HCT116 (cell line): ENCODE measurements at regions not wholly inside any gene's neighbourhood (a gene's known extent, or its start where the extent isn't known, plus 50 kb on each side); places are given as distances from the start of the nearest gene placed in this dataset.

ENCODE experiments used
- ATAC-seq: fragments of 200-7000 bp; cut with Tn5 transposase; 2 replicates; pipeline ENCODE4 v1.9.1; 2020; ENCODE audit warnings: mild to moderate bottlenecking, moderate library complexity
- BruUV-seq: library from RNA; stranded (reverse); fragments of 400-500 nt; replicated peaks from 2 replicates; lab custom pipeline; 2021; lab: Mats Ljungman, UMichigan
- CTCF ChIA-PET: fragments of 300-600 bp; sonication (Branson Sonifier 250); formaldehyde crosslinking; loops from one replicate; lab custom pipeline; 2021; ENCODE audit warnings: antibody characterized with exemption; lab: Charles Lee
- POLR2A ChIA-PET: fragments of 300-600, 350-600 bp; sonication (Branson Sonifier 250); formaldehyde crosslinking; loops from one replicate; lab custom pipeline; 2021; ENCODE audit warnings: antibody characterized with exemption; lab: Charles Lee
- RAD21 ChIA-PET, 2 experiments: fragments of 300-600 bp; sonication (Branson Sonifier 250); formaldehyde crosslinking; loops; one replicate each; lab custom pipeline; 2023; ENCODE audit warnings: low total read pairs in 2 of 2; ENCODE audit not compliant: uncharacterized antibody in 2 of 2, unreplicated experiment in 2 of 2, low non-redundant PET in 1 of 2; lab: Charles Lee
- DNase-seq: peaks from one replicate; pipeline ENCODE4 v3.0.0-alpha.2; 2010; ENCODE audit warnings: low read depth, low spot score
- H2AFZ ChIP-seq: fragments of 200-600 bp; shearing (Covaris generic), sonication (generic); 2 replicates; pipeline ENCODE4 v1.6.1; 2017; ENCODE audit warnings: low read depth, mixed run types, mixed read lengths, antibody characterized with exemption, low read length; ENCODE audit not compliant: poor library complexity, severe bottlenecking
- H3K27ac ChIP-seq: 2 replicates; pipeline ENCODE4 v1.5.1; 2012; ENCODE audit warnings: low read depth, low read length
- H3K27me3 ChIP-seq: fragments of 200-600 bp; sonication (generic); 2 replicates; pipeline ENCODE4 v1.6.1; 2016; ENCODE audit warnings: mixed run types, low read length, mixed read lengths; ENCODE audit not compliant: insufficient read depth
- H3K36me3 ChIP-seq, 2 experiments: fragments of 200-500 bp in 1 of 2; fragments of 200-600 bp in 1 of 2; sonication (Bioruptor generic) in 1 of 2; sonication (generic) in 1 of 2; 2 replicates each; pipeline versions ENCODE4 v1.5.1 to v1.6.1; 2014 to 2016; ENCODE audit warnings: low read length in 2 of 2, inconsistent platforms in 1 of 2, mixed read lengths in 1 of 2, mixed run types in 1 of 2; ENCODE audit not compliant: insufficient read depth in 2 of 2, control insufficient read depth in 1 of 2
- H3K4me1 ChIP-seq, 2 experiments: fragments of 200-600 bp in 1 of 2; sonication (generic) in 1 of 2; 2 replicates each; pipeline versions ENCODE4 v1.5.1 to v1.6.1; 2012 to 2017; ENCODE audit warnings: low read length in 2 of 2, inconsistent platforms in 1 of 2, mild to moderate bottlenecking in 1 of 2, mixed read lengths in 1 of 2, mixed run types in 1 of 2, moderate library complexity in 1 of 2; ENCODE audit not compliant: insufficient read depth in 2 of 2, control insufficient read depth in 1 of 2
- H3K4me2 ChIP-seq: fragments of 200-600 bp; sonication (generic); 2 replicates; pipeline ENCODE4 v1.6.1; 2017; ENCODE audit warnings: mixed run types, low read length, mixed read lengths
- H3K4me3 ChIP-seq, 2 experiments: fragments of 200-600 bp in 1 of 2; sonication (generic) in 1 of 2; replicated peaks in 1 of 2; 2 replicates each; pipeline ENCODE4 v1.5.1; 2011 to 2016; ENCODE audit warnings: low read length in 2 of 2, control low read depth in 1 of 2, low read depth in 1 of 2, mild to moderate bottlenecking in 1 of 2, mixed read lengths in 1 of 2, mixed run types in 1 of 2
- H3K79me2 ChIP-seq: fragments of 200-600 bp; sonication (generic); 2 replicates; pipeline ENCODE4 v1.6.1; 2017; ENCODE audit warnings: mild to moderate bottlenecking, mixed run types, low read length, moderate library complexity, mixed read lengths; ENCODE audit not compliant: insufficient read depth
- H3K9ac ChIP-seq: fragments of 200-600 bp; sonication (generic); 2 replicates; pipeline ENCODE4 v1.6.1; 2016; ENCODE audit warnings: low read length, mixed read lengths
- H3K9me2 ChIP-seq: fragments of 200-600 bp; sonication (generic), shearing (Covaris generic); 2 replicates; pipeline ENCODE4 v1.6.1; 2017; ENCODE audit warnings: mixed run types, mild to moderate bottlenecking, moderate library complexity; ENCODE audit not compliant: insufficient read depth
- H3K9me3 ChIP-seq, 2 experiments: fragments of 200-500 bp in 1 of 2; fragments of 200-600 bp in 1 of 2; sonication (Bioruptor generic) in 1 of 2; sonication (generic) in 1 of 2; 2 replicates each; pipeline ENCODE4 v1.6.1; 2014 to 2017; ENCODE audit warnings: low read length in 2 of 2, mixed read lengths in 2 of 2, inconsistent platforms in 1 of 2, low read depth in 1 of 2, mild to moderate bottlenecking in 1 of 2, mixed run types in 1 of 2, moderate library complexity in 1 of 2; ENCODE audit not compliant: control insufficient read depth in 1 of 2, insufficient read depth in 1 of 2
- H4K20me1 ChIP-seq: fragments of 200-600 bp; sonication (generic), shearing (Covaris generic); 2 replicates; pipeline ENCODE4 v1.6.1; 2017; ENCODE audit warnings: mixed run types, mild to moderate bottlenecking, moderate library complexity; ENCODE audit not compliant: insufficient read depth
- ATF3 ChIP-seq: IDR thresholded peaks from 2 replicates; pipeline ENCODE4 v1.6.1; 2012
- CBX3 ChIP-seq: IDR thresholded peaks from 2 replicates; pipeline ENCODE4 v1.6.1; 2012; ENCODE audit warnings: low read depth
- CEBPB ChIP-seq: IDR thresholded peaks from 2 replicates; pipeline ENCODE4 v1.6.1; 2012; ENCODE audit warnings: low read depth
- CTCF ChIP-seq, 3 experiments: fragments of 200-600 bp in 1 of 3; sonication (generic) in 1 of 3; IDR thresholded peaks in 2 of 3; conservative IDR thresholded peaks in 1 of 3; 2 replicates each; pipeline ENCODE4 v1.5.1; 2012 to 2017; ENCODE audit warnings: low read depth in 2 of 3, low read length in 2 of 3, antibody characterized with exemption in 1 of 3, borderline replicate concordance in 1 of 3, control low read depth in 1 of 3, mild to moderate bottlenecking in 1 of 3, mixed read lengths in 1 of 3, mixed run types in 1 of 3, moderate library complexity in 1 of 3; ENCODE audit not compliant: insufficient read depth in 1 of 3
- EGR1 ChIP-seq: IDR thresholded peaks from 2 replicates; pipeline ENCODE4 v1.6.1; 2012; ENCODE audit warnings: low read depth
- ELF1 ChIP-seq: IDR thresholded peaks from 2 replicates; pipeline ENCODE4 v1.6.1; 2012; ENCODE audit warnings: low read depth, borderline replicate concordance
- EZH2 ChIP-seq: fragments of 200-600 bp; sonication (generic); IDR thresholded peaks from 2 replicates; pipeline ENCODE4 v1.6.1; 2017; ENCODE audit warnings: antibody characterized with exemption, mixed run types
- EZH2phosphoT487 ChIP-seq: fragments of 200-600 bp; IDR thresholded peaks from 2 replicates; pipeline ENCODE4 v1.6.1; 2018; ENCODE audit warnings: antibody characterized with exemption, borderline replicate concordance
- FOSL1 ChIP-seq: IDR thresholded peaks from 2 replicates; pipeline ENCODE4 v1.6.1; 2012; ENCODE audit warnings: low read depth
- JUND ChIP-seq: IDR thresholded peaks from 2 replicates; pipeline ENCODE4 v1.6.1; 2012
- MAX ChIP-seq: IDR thresholded peaks from 2 replicates; pipeline ENCODE4 v1.6.1; 2012
- POLR2A ChIP-seq: IDR thresholded peaks from 2 replicates; pipeline ENCODE4 v1.7.0; 2011; ENCODE audit warnings: borderline replicate concordance; ENCODE audit not compliant: insufficient read depth, insufficient read length; ENCODE audit errors: extremely low read depth
- POLR2AphosphoS5 ChIP-seq: IDR thresholded peaks from 2 replicates; pipeline ENCODE4 v1.6.1; 2011; ENCODE audit warnings: mild to moderate bottlenecking, low read depth, low read length, moderate library complexity
- RAD21 ChIP-seq: IDR thresholded peaks from 2 replicates; pipeline ENCODE4 v1.6.1; 2012; ENCODE audit warnings: low read depth, mild to moderate bottlenecking
- REST ChIP-seq: IDR thresholded peaks from 2 replicates; pipeline ENCODE4 v1.6.1; 2012; ENCODE audit warnings: low read depth
- SIN3A ChIP-seq: IDR thresholded peaks from 2 replicates; pipeline ENCODE4 v1.6.1; 2012; ENCODE audit warnings: low read depth
- TCF7L2 ChIP-seq: IDR thresholded peaks from 2 replicates; pipeline ENCODE4 v1.7.0; 2011; ENCODE audit warnings: borderline replicate concordance, inconsistent platforms; ENCODE audit not compliant: insufficient read depth, insufficient read length; ENCODE audit errors: extremely low read depth
- YY1 ChIP-seq: IDR thresholded peaks from 2 replicates; pipeline ENCODE4 v1.6.1; 2011; ENCODE audit warnings: low read length, low read depth, moderate library complexity, mild to moderate bottlenecking; ENCODE audit not compliant: insufficient replicate concordance; ENCODE audit errors: extremely low read depth
- ZBTB33 ChIP-seq: IDR thresholded peaks from 2 replicates; pipeline ENCODE4 v1.6.1; 2011; ENCODE audit warnings: mild to moderate bottlenecking, low read length, moderate library complexity; ENCODE audit not compliant: insufficient replicate concordance; ENCODE audit errors: extremely low read depth
- ZNF274 ChIP-seq: fragments of 200-500 bp; sonication (Bioruptor generic); IDR thresholded peaks from 2 replicates; pipeline ENCODE4 v1.6.1; 2014; ENCODE audit warnings: mild to moderate bottlenecking, low read depth, low read length, inconsistent platforms
- intact Hi-C: fragments of 100-400 bp; cut with micrococcal nuclease; formaldehyde crosslinking; loops from 2 replicates; pipeline ENCODE4 v1.10.0; 2022

- no peaks in the 10 kb centered on the region for H3K9me3 ChIP-seq
- intact Hi-C loops = no loop called here
- CTCF ChIA-PET = no interaction called here
These were observed 229.1 kb downstream of the TM9SF2 start for GRCh38 chr13:99730403-99730802.

More at GRCh38 chr13:99730403-99730802, 229.1 kb downstream of the TM9SF2 start:
- no peak overlapping the region for H2AFZ ChIP-seq
- ChIA-PET POLR2A (no interaction called here), RAD21 (no interaction called here)
- no peak for ATAC-seq
- no peaks in the 10 kb centered on the region for H3K79me2 ChIP-seq
- BruUV-seq = no TSS peak
- no peaks in the 10 kb centered on the region for H3K27me3 ChIP-seq
- H3K27ac ChIP-seq = no peak overlapping the region
- H4K20me1 ChIP-seq = no peaks in the 10 kb centered on the region
- H3K4me3 ChIP-seq = no peak overlapping the region
- TF ChIP-seq JUND (no peak), ELF1 (no peak), FOSL1 (no peak), REST (no peak), EZH2phosphoT487 (no peak), RAD21 (no peak), POLR2AphosphoS5 (no peak), ZBTB33 (no peak), ATF3 (no peak), CTCF (IDR thresholded peaks at IDR 0.05 in 2 of 3, conservative IDR thresholded peaks at IDR 0.05 in 1 of 3; ENCODE audit: borderline replicate concordance in 1 of 3, insufficient read depth in 1 of 3, low read depth in 2 of 3, low read length in 2 of 3) (no peak), EZH2 (no peak), SIN3A (no peak), EGR1 (no peak), MAX (no peak), YY1 (no peak), POLR2A (no peak), ZNF274 (no peak), CEBPB (no peak), CBX3 (no peak), TCF7L2 (no peak)
- no peak overlapping the region for H3K4me2 ChIP-seq
- DNase-seq = no peak
- H3K36me3 ChIP-seq = no peaks in the 10 kb centered on the region
- no peaks in the 10 kb centered on the region for H3K9me2 ChIP-seq
- H3K9ac ChIP-seq = no peak overlapping the region
- no peaks in the 10 kb centered on the region for H3K4me1 ChIP-seq
